NB4 (cell line): ENCODE measurements at regions not wholly inside any gene's neighbourhood (a gene's known extent, or its start where the extent isn't known, plus 50 kb on each side); places are given as distances from the start of the nearest gene placed in this dataset.

Experiments
- POLR2A ChIP-seq: IDR thresholded peaks from 2 replicates; pipeline ENCODE4 v1.6.1; 2011; ENCODE audit warnings: mild to moderate bottlenecking; ENCODE audit not compliant: insufficient read length; ENCODE audit errors: extremely low read depth
- TF ChIP-seq, protein P1 (sequence below): IDR thresholded peaks from one replicate; pipeline ENCODE4 v1.5.1; 2012; ENCODE audit warnings: low read depth, low read length

DNA sequence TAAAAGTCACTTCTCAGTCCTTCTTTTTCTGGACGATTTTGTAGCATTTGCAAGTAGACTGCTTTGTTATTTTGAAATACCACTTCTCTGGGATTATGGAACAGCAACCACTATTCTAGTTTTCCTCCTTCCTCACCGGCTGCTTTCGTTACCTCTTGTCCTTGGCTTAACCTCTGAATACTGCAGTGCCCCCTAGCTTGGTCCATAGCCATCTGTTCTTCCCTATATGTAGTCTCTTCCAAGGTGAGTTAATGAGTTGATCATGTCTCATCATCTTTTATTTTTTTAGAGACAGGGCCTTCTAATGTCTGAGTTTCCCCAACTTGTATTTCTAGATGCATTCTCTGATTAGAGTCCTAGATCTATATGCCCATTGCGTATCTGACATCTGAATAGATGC lies 694.3 kb downstream of the NTRK3 start:
- TF ChIP-seq, protein P1, sequence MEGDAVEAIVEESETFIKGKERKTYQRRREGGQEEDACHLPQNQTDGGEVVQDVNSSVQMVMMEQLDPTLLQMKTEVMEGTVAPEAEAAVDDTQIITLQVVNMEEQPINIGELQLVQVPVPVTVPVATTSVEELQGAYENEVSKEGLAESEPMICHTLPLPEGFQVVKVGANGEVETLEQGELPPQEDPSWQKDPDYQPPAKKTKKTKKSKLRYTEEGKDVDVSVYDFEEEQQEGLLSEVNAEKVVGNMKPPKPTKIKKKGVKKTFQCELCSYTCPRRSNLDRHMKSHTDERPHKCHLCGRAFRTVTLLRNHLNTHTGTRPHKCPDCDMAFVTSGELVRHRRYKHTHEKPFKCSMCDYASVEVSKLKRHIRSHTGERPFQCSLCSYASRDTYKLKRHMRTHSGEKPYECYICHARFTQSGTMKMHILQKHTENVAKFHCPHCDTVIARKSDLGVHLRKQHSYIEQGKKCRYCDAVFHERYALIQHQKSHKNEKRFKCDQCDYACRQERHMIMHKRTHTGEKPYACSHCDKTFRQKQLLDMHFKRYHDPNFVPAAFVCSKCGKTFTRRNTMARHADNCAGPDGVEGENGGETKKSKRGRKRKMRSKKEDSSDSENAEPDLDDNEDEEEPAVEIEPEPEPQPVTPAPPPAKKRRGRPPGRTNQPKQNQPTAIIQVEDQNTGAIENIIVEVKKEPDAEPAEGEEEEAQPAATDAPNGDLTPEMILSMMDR: no peak
- TF ChIP-seq POLR2A: no peak
